Duodenal mucosa (tissue), 2 donors: ENCODE measurements at regions not wholly inside any gene's neighbourhood (a gene's known extent, or its start where the extent isn't known, plus 50 kb on each side); places are given as distances from the start of the nearest gene placed in this dataset.
A peak's percentile ranks its signal among the peaks of the same experiment; 100 is the strongest.

Experiments
- H3K27ac ChIP-seq: one replicate; pipeline ENCODE4 v1.7.0; 2013; ENCODE audit warnings: low read depth, low read length
- H3K27me3 ChIP-seq, 2 donors: one replicate each; pipeline ENCODE4 v1.7.0; 2013; ENCODE audit warnings: low read length in 2 of 2, control low read depth in 1 of 2; ENCODE audit not compliant: insufficient read depth in 2 of 2, control insufficient read depth in 1 of 2
- H3K36me3 ChIP-seq, 2 donors: one replicate each; pipeline ENCODE4 v1.7.0; 2013; ENCODE audit warnings: low read length in 2 of 2, control low read depth in 1 of 2; ENCODE audit not compliant: insufficient read depth in 2 of 2, control insufficient read depth in 1 of 2
- H3K4me1 ChIP-seq, 2 donors: one replicate each; pipeline ENCODE4 v1.7.0; 2013; ENCODE audit warnings: low read length in 2 of 2, control low read depth in 1 of 2; ENCODE audit not compliant: insufficient read depth in 2 of 2, control insufficient read depth in 1 of 2
- H3K4me3 ChIP-seq, 2 donors: one replicate each; pipeline ENCODE4 v1.7.0; 2013; ENCODE audit warnings: low read length in 2 of 2, low read depth in 1 of 2
- H3K9ac ChIP-seq, 2 donors: one replicate each; pipeline ENCODE4 v1.7.0; 2013; ENCODE audit warnings: low read length in 2 of 2, low read depth in 1 of 2
- H3K9me3 ChIP-seq, 2 donors: one replicate each; pipeline ENCODE4 v1.7.0; 2013; ENCODE audit warnings: low read length in 2 of 2, control low read depth in 1 of 2; ENCODE audit not compliant: control insufficient read depth in 1 of 2

DNA sequence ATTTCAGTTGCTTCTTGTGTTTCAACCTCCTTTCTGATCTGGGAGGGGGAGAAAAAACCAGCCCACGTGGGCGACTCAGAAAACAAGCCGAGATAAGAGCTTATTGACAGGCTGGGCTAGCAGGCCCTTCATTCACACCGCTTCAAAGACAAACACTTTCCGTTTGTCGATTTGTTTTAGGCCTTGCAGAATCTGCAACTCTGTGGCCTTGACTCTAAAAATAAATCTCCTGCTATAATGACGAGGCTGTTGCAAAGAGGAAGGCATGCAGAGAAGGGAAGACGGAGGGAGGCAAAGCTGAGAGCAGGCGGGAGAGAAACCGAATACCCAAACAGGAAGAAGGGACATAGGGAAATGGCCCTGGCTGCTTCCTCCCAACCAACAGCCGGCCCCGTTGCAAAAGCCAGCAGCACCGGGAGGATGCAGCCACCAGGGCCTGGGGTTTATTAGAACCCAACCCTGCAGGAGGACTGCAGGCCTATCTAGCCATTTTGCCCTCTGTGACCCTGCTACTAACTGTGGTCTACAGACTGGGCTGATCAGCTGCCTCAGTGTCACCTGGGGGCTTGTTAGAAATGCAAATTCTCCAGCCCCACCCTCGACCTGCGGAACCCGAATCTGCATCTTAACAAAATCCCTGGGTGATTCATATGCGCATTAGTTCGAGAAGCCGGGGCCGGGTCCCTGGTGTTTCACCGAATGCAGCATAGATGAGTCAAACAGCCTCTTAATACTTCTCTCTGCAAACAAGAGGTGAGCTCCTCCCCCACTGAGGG, 325.5 kb downstream of the BCOR start:
- peak overlapping the region; percentile 32 for H3K27ac ChIP-seq
- H3K36me3 ChIP-seq = no peaks in the 10 kb centered on the region
- H3K9ac ChIP-seq = no peak overlapping the region

DNA sequence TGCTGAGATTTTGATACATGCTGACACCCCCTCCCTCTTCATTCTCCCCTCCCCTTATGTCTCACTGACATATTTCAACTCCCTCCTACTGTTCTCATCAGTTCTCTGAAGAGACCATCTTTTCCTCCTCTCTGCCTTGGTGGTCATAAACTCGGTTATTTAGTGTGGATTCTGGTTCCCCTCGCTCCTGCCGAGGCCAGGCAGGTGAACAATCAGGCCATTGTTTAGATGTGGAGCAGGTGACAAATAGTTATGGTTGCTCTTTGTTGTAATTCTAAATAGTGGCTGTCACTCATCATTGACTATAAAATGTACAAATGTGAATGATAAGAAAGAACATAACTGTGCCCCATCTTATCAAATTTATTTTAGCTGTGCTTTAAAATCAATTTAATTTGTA, 324.6 kb downstream of the BCOR start:
- Histone ChIP-seq H3K9me3 (no peaks in the 10 kb centered on the region), H3K27me3 (no peaks in the 10 kb centered on the region), H3K4me3 (no peak overlapping the region), H3K9ac (no peak overlapping the region), H3K27ac (no peak overlapping the region), H3K36me3 (no peaks in the 10 kb centered on the region), H3K4me1 (peaks cover 7 to 18% of the 10 kb centered on the region in 2 donors)

More for the DNA sequence above, 325.5 kb downstream of the BCOR start:
- peaks cover 7 to 18% of the 10 kb centered on the region in 2 donors for H3K4me1 ChIP-seq
- no peaks in the 10 kb centered on the region for H3K9me3 ChIP-seq
- H3K27me3 ChIP-seq = no peaks in the 10 kb centered on the region
- H3K4me3 ChIP-seq = no peak overlapping the region

GRCh38 chrX:39773923-39774773, 323.6 kb downstream of the BCOR start:
- H3K4me3 ChIP-seq = peak overlapping the region; percentile 33 to 45
- H3K9ac ChIP-seq = no peak overlapping the region
- no peak overlapping the region for H3K27ac ChIP-seq
- no peaks in the 10 kb centered on the region for H3K9me3 ChIP-seq
- no peaks in the 10 kb centered on the region for H3K36me3 ChIP-seq
- peaks cover 7 to 18% of the 10 kb centered on the region in 2 donors for H3K4me1 ChIP-seq
- H3K27me3 ChIP-seq = no peaks in the 10 kb centered on the region

DNA sequence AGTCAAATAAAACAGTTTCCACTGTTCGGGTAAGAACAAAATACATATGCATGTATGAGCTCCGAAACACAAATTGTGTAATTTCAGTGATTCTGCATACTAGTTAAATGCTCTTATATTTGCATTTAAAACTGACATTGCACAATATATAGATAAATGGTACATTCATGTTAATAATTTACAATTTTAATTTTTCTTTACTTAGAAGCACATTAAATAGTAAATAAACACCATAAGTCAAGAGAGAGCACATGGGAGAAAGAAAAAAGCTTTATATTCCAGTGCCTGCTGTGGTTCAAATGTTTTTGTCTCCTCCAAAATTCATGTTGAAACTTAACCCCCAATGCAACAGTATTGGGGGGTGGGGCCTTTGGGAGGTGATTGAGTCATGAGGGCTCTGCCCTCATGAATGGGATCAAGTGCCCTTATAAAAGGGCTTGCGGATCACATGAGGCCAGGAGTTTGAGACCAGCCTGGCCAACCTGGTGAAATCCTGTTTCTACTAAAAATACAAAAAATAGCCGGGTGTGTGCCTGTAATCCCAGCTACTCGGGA, 322.9 kb downstream of the BCOR start:
- Histone ChIP-seq H3K4me3 (peak overlapping the region in 1 of 2 donors; percentile 33), H3K4me1 (peaks cover 7 to 18% of the 10 kb centered on the region in 2 donors), H3K9me3 (no peaks in the 10 kb centered on the region), H3K36me3 (no peaks in the 10 kb centered on the region), H3K27ac (no peak overlapping the region), H3K27me3 (no peaks in the 10 kb centered on the region), H3K9ac (no peak overlapping the region)

DNA sequence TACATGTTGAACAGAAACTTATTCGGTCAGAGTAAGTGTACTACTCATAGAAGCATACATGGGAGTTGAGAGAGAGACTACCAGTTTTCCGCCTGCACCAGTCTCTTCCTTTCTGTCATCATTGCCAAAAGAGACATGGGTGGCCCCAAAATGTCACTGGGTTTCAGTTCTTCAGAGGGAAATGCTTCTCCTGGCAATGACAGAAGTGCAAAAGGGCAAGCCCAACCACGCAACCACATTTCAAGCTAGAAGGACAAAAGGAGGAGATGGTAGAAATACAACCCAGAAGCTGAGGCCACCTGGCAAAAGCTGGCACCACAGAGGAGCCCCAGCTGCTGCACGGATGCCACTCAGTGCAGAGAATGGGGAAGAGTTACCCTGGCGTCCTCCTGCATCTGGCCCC, 320.1 kb downstream of the BCOR start:
- Histone ChIP-seq H3K4me3 (no peak overlapping the region), H3K27me3 (no peaks in the 10 kb centered on the region), H3K36me3 (no peaks in the 10 kb centered on the region), H3K9ac (no peak overlapping the region), H3K27ac (no peak overlapping the region), H3K4me1 (peaks cover 2 to 7% of the 10 kb centered on the region in 2 donors), H3K9me3 (no peaks in the 10 kb centered on the region)

DNA sequence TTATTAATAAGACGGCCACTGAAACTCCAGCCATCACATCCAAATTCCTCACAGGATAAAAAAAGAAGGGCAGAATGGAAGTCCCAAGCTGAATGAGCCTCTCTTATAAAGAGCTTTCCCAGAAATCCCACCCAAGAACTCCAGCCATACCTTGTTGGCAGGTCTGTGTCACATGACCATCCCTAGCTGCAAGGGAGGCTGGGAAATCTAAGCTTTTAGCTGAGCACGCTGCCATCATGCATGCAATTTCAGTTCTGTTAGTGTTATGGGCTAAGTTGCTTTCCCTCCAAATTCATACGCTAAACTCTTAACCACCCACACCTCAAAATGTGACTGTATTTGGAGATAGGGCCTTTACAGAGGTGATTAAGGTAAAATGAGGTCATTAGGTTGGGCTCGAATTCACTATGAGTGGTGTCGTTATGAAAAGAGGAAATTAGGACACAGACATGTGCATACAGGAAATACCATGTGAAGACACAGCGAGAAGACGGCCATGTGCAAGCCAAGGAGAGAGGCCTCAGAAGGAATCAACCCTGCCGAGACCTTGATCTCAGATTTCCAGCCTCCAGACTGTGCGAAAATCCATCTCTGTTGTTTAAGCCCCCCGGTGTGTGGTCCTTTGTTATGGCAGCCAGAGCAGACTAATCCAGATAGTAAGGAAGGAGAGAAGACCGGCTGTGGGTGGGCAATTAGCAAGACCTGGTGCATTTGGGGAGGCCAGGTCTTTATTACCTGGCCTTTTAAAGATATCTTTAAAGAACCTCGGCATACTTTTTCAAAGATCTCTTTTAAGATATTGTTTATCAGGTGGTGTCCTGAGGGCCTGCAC, 317.6 kb downstream of the BCOR start:
- Histone ChIP-seq H3K36me3 (no peaks in the 10 kb centered on the region), H3K9me3 (no peaks in the 10 kb centered on the region), H3K4me1 (no peaks in the 10 kb centered on the region), H3K27me3 (no peaks in the 10 kb centered on the region), H3K4me3 (no peak overlapping the region), H3K9ac (no peak overlapping the region), H3K27ac (no peak overlapping the region)

- Histone ChIP-seq H3K27ac (no peak overlapping the region), H3K9me3 (no peaks in the 10 kb centered on the region), H3K4me1 (no peaks in the 10 kb centered on the region), H3K27me3 (no peaks in the 10 kb centered on the region), H3K9ac (no peak overlapping the region), H3K36me3 (no peaks in the 10 kb centered on the region), H3K4me3 (no peak overlapping the region)
Measured at GRCh38 chrX:39782276-39782675, 315.5 kb downstream of the BCOR start.

DNA sequence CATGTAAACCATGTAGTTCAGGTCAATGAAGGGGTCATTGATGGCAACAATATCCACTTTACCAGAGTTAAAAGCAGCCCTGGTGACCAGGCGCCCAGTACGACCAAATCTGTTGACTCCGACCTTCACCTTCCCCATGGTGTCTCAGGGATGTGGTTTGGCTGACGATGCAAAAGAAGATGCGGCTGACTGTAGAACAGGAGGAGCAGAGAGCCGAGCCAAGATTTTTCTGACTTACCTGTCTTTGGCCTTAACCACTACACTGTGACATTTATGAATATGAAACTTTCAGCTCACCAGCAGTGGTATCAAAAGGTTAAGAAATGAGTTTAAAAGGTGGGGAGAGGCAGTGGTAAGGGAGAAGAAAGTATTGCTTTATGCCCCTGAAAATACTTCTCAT, 309.8 kb downstream of the BCOR start:
- no peaks in the 10 kb centered on the region for H3K4me1 ChIP-seq
- no peaks in the 10 kb centered on the region for H3K27me3 ChIP-seq
- H3K9me3 ChIP-seq = no peaks in the 10 kb centered on the region
- H3K27ac ChIP-seq = no peak overlapping the region
- no peak overlapping the region for H3K9ac ChIP-seq
- no peaks in the 10 kb centered on the region for H3K36me3 ChIP-seq
- no peak overlapping the region for H3K4me3 ChIP-seq

GRCh38 chrX:39788521-39788920, 309.2 kb downstream of the BCOR start:
- Histone ChIP-seq H3K9me3 (no peaks in the 10 kb centered on the region), H3K27ac (no peak overlapping the region)

More at GRCh38 chrX:39788521-39788920, 309.2 kb downstream of the BCOR start:
- Histone ChIP-seq H3K36me3 (no peaks in the 10 kb centered on the region), H3K4me3 (no peak overlapping the region), H3K9ac (no peak overlapping the region), H3K27me3 (no peaks in the 10 kb centered on the region), H3K4me1 (no peaks in the 10 kb centered on the region)
